K562 (cell line): ENCODE measurements at regions not wholly inside any gene's neighbourhood (a gene's known extent, or its start where the extent isn't known, plus 50 kb on each side); places are given as distances from the start of the nearest gene placed in this dataset.

Experiments
- ATAC-seq: fragments of 200-7000 bp; cut with Tn5 transposase; 3 replicates; pipeline ENCODE4 v1.9.1; 2020; ENCODE audit warnings: moderate library complexity
- BruUV-seq: library from RNA; stranded (reverse); fragments of 400-500 nt; replicated peaks from 2 replicates; lab custom pipeline; 2021; lab: Mats Ljungman, UMichigan
- CTCF ChIA-PET: fragments of 300-600 bp; formaldehyde crosslinking; extraction: SDS; loops from one replicate; lab custom pipeline; 2021; ENCODE audit warnings: low intra/inter-chr PET ratio; lab: Yijun Ruan, JAX
- POLR2A ChIA-PET: fragments of 300-600, 350-650 bp; sonication (Branson Sonifier 250); formaldehyde crosslinking; extraction: SDS; loops from one replicate; lab custom pipeline; 2021; ENCODE audit warnings: antibody characterized with exemption, inconsistent platforms; lab: Yijun Ruan, JAX
- DNase-seq, 4 experiments: peaks; one replicate each; pipeline versions ENCODE4 v3.0.0 to v3.0.0-alpha.2; 2011 to 2018; ENCODE audit warnings: low spot score in 3 of 4, mixed read lengths in 3 of 4; ENCODE audit errors: extremely low read depth in 1 of 4
- FAIRE-seq: peaks from 2 replicates; lab custom pipeline; 2011; peaks lifted over from hg19 to GRCh38; lab: Jason Lieb, UNC
- H2AFZ ChIP-seq: 2 replicates; pipeline ENCODE4 v1.6.0; 2011; ENCODE audit warnings: low read depth, low read length, control low read depth, inconsistent platforms
- H3K27ac ChIP-seq: fragments of 200-600 bp; 3 replicates; pipeline ENCODE4 v1.8.0; 2011; ENCODE audit warnings: low read depth, mild to moderate bottlenecking, control low read depth, inconsistent platforms, low read length, moderate library complexity, mixed read lengths; ENCODE audit errors: extremely low read depth
- H3K27me3 ChIP-seq, 2 experiments: fragments of 300-600 bp in 1 of 2; 2 replicates in 1 of 2; 3 replicates in 1 of 2; pipeline versions ENCODE4 v1.6.0 to v1.8.0; 2011; ENCODE audit warnings: inconsistent platforms in 2 of 2, low read length in 2 of 2, mild to moderate bottlenecking in 1 of 2, mixed read lengths in 1 of 2, moderate library complexity in 1 of 2; ENCODE audit not compliant: control insufficient read depth in 2 of 2, insufficient read depth in 2 of 2
- H3K36me3 ChIP-seq: fragments of 300-600 bp; 3 replicates; pipeline ENCODE4 v1.8.0; 2011; ENCODE audit warnings: mild to moderate bottlenecking, low read length, inconsistent platforms; ENCODE audit not compliant: control insufficient read depth, insufficient read depth
- H3K4me1 ChIP-seq, 2 experiments: fragments of 200-600 bp in 1 of 2; replicated peaks in 1 of 2; 2 replicates in 1 of 2; 3 replicates in 1 of 2; pipeline versions ENCODE4 v1.5.1 to v1.8.0; 2011; ENCODE audit warnings: inconsistent platforms in 2 of 2, low read length in 2 of 2, mild to moderate bottlenecking in 1 of 2, mixed read lengths in 1 of 2, moderate library complexity in 1 of 2; ENCODE audit not compliant: control insufficient read depth in 2 of 2, insufficient read depth in 2 of 2
- H3K4me2 ChIP-seq: 2 replicates; pipeline ENCODE4 v1.6.1; 2011; ENCODE audit warnings: low read length, control low read depth, inconsistent platforms, mixed read lengths; ENCODE audit not compliant: insufficient read depth
- H3K4me3 ChIP-seq: fragments of 200-600 bp; sonication (generic), shearing (Covaris generic); 2 replicates; pipeline ENCODE4 v1.5.1; 2016; ENCODE audit warnings: control low read depth, inconsistent platforms
- H3K79me2 ChIP-seq: fragments of 200-600 bp; 3 replicates; pipeline ENCODE4 v1.8.0; 2011; ENCODE audit warnings: low read length, inconsistent platforms; ENCODE audit not compliant: control insufficient read depth, insufficient read depth
- H3K9ac ChIP-seq, 2 experiments: 2 replicates each; pipeline versions ENCODE4 v1.6.0 to v1.6.1; 2011; ENCODE audit warnings: low read depth in 2 of 2, low read length in 2 of 2, control low read depth in 1 of 2, inconsistent platforms in 1 of 2, mild to moderate bottlenecking in 1 of 2, mixed read lengths in 1 of 2; ENCODE audit not compliant: insufficient read depth in 1 of 2
- H3K9me1 ChIP-seq: one replicate; pipeline ENCODE4 v1.6.0; 2011; ENCODE audit warnings: inconsistent platforms, mild to moderate bottlenecking, low read length, moderate library complexity; ENCODE audit not compliant: control insufficient read depth, insufficient read depth
- H3K9me3 ChIP-seq: replicated peaks from 2 replicates; pipeline ENCODE4 v1.5.1; 2011; ENCODE audit warnings: low read depth, low read length, inconsistent platforms; ENCODE audit not compliant: control insufficient read depth, insufficient read depth
- H4K20me1 ChIP-seq: replicated peaks from 2 replicates; pipeline ENCODE4 v1.6.1; 2011; ENCODE audit warnings: low read length, inconsistent platforms, mixed read lengths; ENCODE audit not compliant: control insufficient read depth, insufficient read depth
- C11orf30 ChIP-seq: fragments of 450-650 bp; IDR thresholded peaks from 2 replicates; pipeline ENCODE4 v1.6.1; 2016; ENCODE audit warnings: low read depth, mild to moderate bottlenecking
- ELF2 ChIP-seq: fragments of 250-450 bp; sonication (Bioruptor Pico); IDR thresholded peaks from 2 replicates; pipeline ENCODE4 v1.5.0; 2021; ENCODE audit warnings: mild to moderate bottlenecking
- FOXK1 ChIP-seq: sonication (generic); formaldehyde crosslinking; IDR thresholded peaks from 2 replicates; pipeline ENCODE4 v1.8.0; 2022; ENCODE audit warnings: missing genetic modification reagents, mild to moderate bottlenecking, borderline replicate concordance
- HMG20A ChIP-seq: fragments of 450-650 bp; formaldehyde crosslinking; conservative IDR thresholded peaks from 2 replicates; pipeline ENCODE4 v1.4.0; 2020; ENCODE audit warnings: mild to moderate bottlenecking, mixed read lengths
- KAT7 ChIP-seq: sonication (generic); formaldehyde crosslinking; IDR thresholded peaks from 2 replicates; pipeline ENCODE4 v1.8.0; 2022; ENCODE audit warnings: missing genetic modification reagents, mild to moderate bottlenecking, borderline replicate concordance
- NR1H2 ChIP-seq: sonication (generic); formaldehyde crosslinking; IDR thresholded peaks from 2 replicates; pipeline ENCODE4 v1.4.0; 2020; ENCODE audit warnings: mild to moderate bottlenecking, missing genetic modification reagents
- PHF21A ChIP-seq: fragments of 450-650 bp; IDR thresholded peaks from 2 replicates; pipeline ENCODE4 v1.6.1; 2017; ENCODE audit warnings: low read depth, borderline replicate concordance
- STAG1 ChIP-seq: sonication (generic); formaldehyde crosslinking; IDR thresholded peaks from 2 replicates; pipeline ENCODE4 v1.5.0; 2020; ENCODE audit warnings: missing genetic modification reagents, borderline replicate concordance
- TAF7 ChIP-seq: fragments of 450-650 bp; IDR thresholded peaks from 2 replicates; pipeline ENCODE4 v1.6.1; 2016; ENCODE audit warnings: missing genetic modification characterization, missing compliant biosample characterization
- ZFP30 ChIP-seq: fragments of 250-450 bp; sonication (Bioruptor Pico); IDR thresholded peaks from 2 replicates; pipeline ENCODE4 v1.8.0; 2022; ENCODE audit warnings: moderate library complexity, mild to moderate bottlenecking, inconsistent platforms, borderline replicate concordance
- ZNF12 ChIP-seq: sonication (generic); formaldehyde crosslinking; IDR thresholded peaks from 2 replicates; pipeline ENCODE4 v1.4.0; 2020; ENCODE audit warnings: mild to moderate bottlenecking, missing genetic modification reagents
- ZNF124 ChIP-seq: sonication (generic); formaldehyde crosslinking; IDR thresholded peaks from 2 replicates; pipeline ENCODE4 v1.8.1; 2022; ENCODE audit warnings: missing genetic modification reagents
- ZNF347 ChIP-seq: fragments of 450-650 bp; formaldehyde crosslinking; IDR thresholded peaks from 2 replicates; pipeline ENCODE4 v1.4.0; 2020; ENCODE audit warnings: low read depth, mild to moderate bottlenecking, moderate library complexity
- WGBS: fragments of 100-300 bp; shearing (Covaris generic); methylation state at CpG from one replicate; pipeline ENCODE4 v1.1.6; 2016; ENCODE audit warnings: low coverage, mixed read lengths; ENCODE audit not compliant: insufficient coverage; ENCODE audit errors: missing lambda C conversion rate; 5-methylcytosine and 5-hydroxymethylcytosine counted together
- in situ Hi-C: fragments of 300-500 bp; cut with MboI; formaldehyde crosslinking; loops from 4 replicates; pipeline ENCODE4 v1.15.0; 2018; ENCODE audit warnings: inconsistent platforms, mixed read lengths
- intact Hi-C: fragments of 100-400 bp; cut with micrococcal nuclease; formaldehyde crosslinking; loops from 2 replicates; pipeline ENCODE4 v1.14.2; 2022
- TF ChIP-seq, protein P1 (sequence below): fragments of 200-800 bp; sonication (Bioruptor generic); IDR thresholded peaks from 2 replicates; pipeline ENCODE4 v1.6.1; 2017; ENCODE audit warnings: missing genetic modification characterization, missing compliant biosample characterization
- TF ChIP-seq, protein P2 (sequence below): fragments of 250-450 bp; sonication (Bioruptor Pico); IDR thresholded peaks from 2 replicates; pipeline ENCODE4 v1.5.0; 2021

DNA sequence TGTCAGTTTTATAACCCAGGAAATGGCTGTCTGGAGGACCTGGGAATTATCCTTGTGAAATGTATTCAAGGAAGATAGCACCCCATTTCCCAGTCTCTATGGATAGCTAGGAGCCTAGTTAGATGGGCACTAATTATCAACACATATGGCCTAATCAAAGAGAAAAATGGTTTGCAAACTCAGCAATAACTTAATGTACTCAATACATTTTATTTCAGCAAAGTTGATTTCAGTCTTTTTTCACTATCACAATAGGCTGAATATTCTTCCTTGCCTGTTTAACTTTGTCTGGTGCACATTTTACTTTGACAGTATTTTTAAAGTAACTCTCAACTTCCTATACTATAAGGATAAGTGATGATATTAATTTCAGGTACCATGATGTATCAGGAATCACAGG, 756.3 kb downstream of the CCDC85A start:
- TF ChIP-seq C11orf30 (peak; percentile 9; the same call in 1 of the 2 replicates), NR1H2 (no peak)
- intact Hi-C loops = no loop called here
- Histone ChIP-seq H3K27ac (no peak overlapping the region), H3K4me2 (no peak overlapping the region), H4K20me1 (no peaks in the 10 kb centered on the region), H3K27me3 (no peaks in the 10 kb centered on the region), H3K4me3 (no peak overlapping the region), H3K36me3 (no peaks in the 10 kb centered on the region), H3K4me1 (no peaks in the 10 kb centered on the region), H3K79me2 (no peaks in the 10 kb centered on the region), H3K9me3 (no peaks in the 10 kb centered on the region; the same call in 1 of the 2 replicates), H2AFZ (no peak overlapping the region), H3K9me1 (no peaks in the 10 kb centered on the region), H3K9ac (no peak overlapping the region)
- no peak for DNase-seq
- ATAC-seq = no peak
- ChIA-PET CTCF (no interaction called here), POLR2A (interaction anchor here (0.6 kb wide), 1 partner anchor 680 kb away, joined by 3 read pairs; no protein-coding TSS in a partner anchor)
- in situ Hi-C loops = no loop called here
- BruUV-seq = no TSS peak
- no peak for FAIRE-seq

DNA sequence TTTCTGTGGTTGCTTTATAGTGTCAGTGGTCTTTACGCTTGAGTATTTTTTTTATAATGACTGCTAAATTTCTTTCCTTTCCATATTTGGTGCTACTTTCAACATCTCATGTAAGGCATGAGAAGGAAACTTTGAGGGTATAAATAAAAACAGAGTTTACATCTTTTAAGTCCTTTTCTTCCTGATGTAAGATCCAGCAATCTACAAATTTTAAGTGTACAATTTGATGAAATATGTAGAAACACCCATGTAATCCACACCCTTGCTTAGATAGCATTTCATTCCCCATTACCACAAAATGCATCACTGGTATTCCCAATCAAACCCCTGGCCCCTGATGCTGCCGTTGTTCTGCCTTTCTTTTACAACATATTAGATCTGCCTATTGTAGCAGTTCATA, 769.1 kb downstream of the CCDC85A start:
- H3K27ac ChIP-seq = no peak overlapping the region
- WGBS = 0% methylated on average over 2 of the region's 2 CpGs
- intact Hi-C loops = no loop called here
- no TSS peak for BruUV-seq
- ATAC-seq = no peak
- in situ Hi-C loops = no loop called here
- H3K36me3 ChIP-seq = no peaks in the 10 kb centered on the region
- no peaks in the 10 kb centered on the region for H3K4me1 ChIP-seq
- DNase-seq = no peak
- no peaks in the 10 kb centered on the region for H4K20me1 ChIP-seq
- H3K9me1 ChIP-seq = no peaks in the 10 kb centered on the region
- no peak overlapping the region for H2AFZ ChIP-seq
- no peak for FAIRE-seq
- POLR2A ChIA-PET = no interaction called here
- H3K4me2 ChIP-seq = no peak overlapping the region
- no peak overlapping the region for H3K9ac ChIP-seq
- no peaks in the 10 kb centered on the region for H3K79me2 ChIP-seq
- CTCF ChIA-PET = no interaction called here
- H3K9me3 ChIP-seq = no peaks in the 10 kb centered on the region; the same call in 1 of the 2 replicates
- H3K27me3 ChIP-seq = no peaks in the 10 kb centered on the region
- no peak overlapping the region for H3K4me3 ChIP-seq
- TF ChIP-seq FOXK1 (no peak), TAF7 (tag) (no peak), KAT7 (CRISPR knock-in tag) (no peak), HMG20A (CRISPR knock-in tag) (no peak), PHF21A (no peak), ELF2 (no peak), ZFP30 (CRISPR knock-in tag) (no peak), ZNF347 (CRISPR knock-in tag) (no peak), STAG1 (CRISPR knock-in tag) (no peak), ZNF12 (CRISPR knock-in tag) (no peak), ZNF124 (CRISPR knock-in tag) (no peak)
- TF ChIP-seq, protein P1, sequence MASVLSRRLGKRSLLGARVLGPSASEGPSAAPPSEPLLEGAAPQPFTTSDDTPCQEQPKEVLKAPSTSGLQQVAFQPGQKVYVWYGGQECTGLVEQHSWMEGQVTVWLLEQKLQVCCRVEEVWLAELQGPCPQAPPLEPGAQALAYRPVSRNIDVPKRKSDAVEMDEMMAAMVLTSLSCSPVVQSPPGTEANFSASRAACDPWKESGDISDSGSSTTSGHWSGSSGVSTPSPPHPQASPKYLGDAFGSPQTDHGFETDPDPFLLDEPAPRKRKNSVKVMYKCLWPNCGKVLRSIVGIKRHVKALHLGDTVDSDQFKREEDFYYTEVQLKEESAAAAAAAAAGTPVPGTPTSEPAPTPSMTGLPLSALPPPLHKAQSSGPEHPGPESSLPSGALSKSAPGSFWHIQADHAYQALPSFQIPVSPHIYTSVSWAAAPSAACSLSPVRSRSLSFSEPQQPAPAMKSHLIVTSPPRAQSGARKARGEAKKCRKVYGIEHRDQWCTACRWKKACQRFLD (CRISPR knock-in tag) = no peak
- TF ChIP-seq, protein P2, sequence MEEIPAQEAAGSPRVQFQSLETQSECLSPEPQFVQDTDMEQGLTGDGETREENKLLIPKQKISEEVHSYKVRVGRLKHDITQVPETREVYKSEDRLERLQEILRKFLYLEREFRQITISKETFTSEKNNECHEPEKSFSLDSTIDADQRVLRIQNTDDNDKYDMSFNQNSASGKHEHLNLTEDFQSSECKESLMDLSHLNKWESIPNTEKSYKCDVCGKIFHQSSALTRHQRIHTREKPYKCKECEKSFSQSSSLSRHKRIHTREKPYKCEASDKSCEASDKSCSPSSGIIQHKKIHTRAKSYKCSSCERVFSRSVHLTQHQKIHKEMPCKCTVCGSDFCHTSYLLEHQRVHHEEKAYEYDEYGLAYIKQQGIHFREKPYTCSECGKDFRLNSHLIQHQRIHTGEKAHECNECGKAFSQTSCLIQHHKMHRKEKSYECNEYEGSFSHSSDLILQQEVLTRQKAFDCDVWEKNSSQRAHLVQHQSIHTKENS (CRISPR knock-in tag) = no peak
